Neutrophil (primary cell): ENCODE measurements at regions not wholly inside any gene's neighbourhood (a gene's known extent, or its start where the extent isn't known, plus 50 kb on each side); places are given as distances from the start of the nearest gene placed in this dataset.

Source experiments
- H3K27ac ChIP-seq: fragments of 200-600 bp; sonication (generic); 2 replicates; pipeline ENCODE4 v1.5.1; 2016; ENCODE audit warnings: mild to moderate bottlenecking, moderate library complexity
- H3K27me3 ChIP-seq: fragments of 200-600 bp; sonication (generic); 2 replicates; pipeline ENCODE4 v1.6.0; 2016; ENCODE audit warnings: mild to moderate bottlenecking
- H3K36me3 ChIP-seq: fragments of 200-600 bp; sonication (generic); 2 replicates; pipeline ENCODE4 v1.5.1; 2017
- H3K4me1 ChIP-seq, 2 experiments: fragments of 200-600 bp in 1 of 2; sonication (generic) in 1 of 2; 1 replicate in 1 of 2; 2 replicates in 1 of 2; pipeline versions ENCODE4 v1.5.1 to v1.6.1; 2013 to 2016; ENCODE audit warnings: low read depth in 1 of 2, low read length in 1 of 2, mild to moderate bottlenecking in 1 of 2, moderate library complexity in 1 of 2; ENCODE audit not compliant: control insufficient read depth in 1 of 2, insufficient read depth in 1 of 2
- H3K4me3 ChIP-seq, 2 experiments: fragments of 200-600 bp in 1 of 2; sonication (generic) in 1 of 2; 1 replicate in 1 of 2; 2 replicates in 1 of 2; pipeline ENCODE4 v1.5.1; 2013 to 2016; ENCODE audit warnings: low read depth in 1 of 2, low read length in 1 of 2, mild to moderate bottlenecking in 1 of 2, moderate library complexity in 1 of 2
- H3K9me3 ChIP-seq: fragments of 200-600 bp; sonication (generic); 2 replicates; pipeline ENCODE4 v1.5.1; 2016
- CTCF ChIP-seq: fragments of 200-600 bp; sonication (generic); IDR thresholded peaks from 2 replicates; pipeline ENCODE4 v1.5.1; 2016; ENCODE audit warnings: antibody characterized with exemption

GRCh38 chr7:35988105-35988504 is 164.9 kb upstream of the EEPD1 start:
- no peak for TF ChIP-seq CTCF

GRCh38 chr7:35988818-35989217 is 164.2 kb upstream of the EEPD1 start:
- Histone ChIP-seq H3K4me3 (no peak overlapping the region), H3K27me3 (no peaks in the 10 kb centered on the region), H3K36me3 (no peaks in the 10 kb centered on the region), H3K4me1 (peaks cover 2 to 7% of the 10 kb centered on the region in 2 experiments), H3K27ac (no peak overlapping the region), H3K9me3 (no peaks in the 10 kb centered on the region)
- no peak for TF ChIP-seq CTCF

More at GRCh38 chr7:35988105-35988504, 164.9 kb upstream of the EEPD1 start:
- Histone ChIP-seq H3K4me1 (peaks cover 9 to 14% of the 10 kb centered on the region in 2 experiments), H3K4me3 (no peak overlapping the region), H3K27ac (no peak overlapping the region), H3K9me3 (no peaks in the 10 kb centered on the region), H3K27me3 (no peaks in the 10 kb centered on the region), H3K36me3 (no peaks in the 10 kb centered on the region)

- Histone ChIP-seq H3K36me3 (no peaks in the 10 kb centered on the region), H3K27me3 (no peaks in the 10 kb centered on the region), H3K4me3 (no peak overlapping the region), H3K4me1 (no peaks in the 10 kb centered on the region), H3K27ac (no peak overlapping the region), H3K9me3 (no peaks in the 10 kb centered on the region)
- TF ChIP-seq CTCF: no peak
Observed at GRCh38 chr7:35991511-35992232, 161.4 kb upstream of the EEPD1 start.

GRCh38 chr7:35992436-35992835 is 160.6 kb upstream of the EEPD1 start:
- Histone ChIP-seq H3K27me3 (no peaks in the 10 kb centered on the region), H3K27ac (no peak overlapping the region), H3K4me3 (no peak overlapping the region), H3K4me1 (no peaks in the 10 kb centered on the region), H3K9me3 (no peaks in the 10 kb centered on the region), H3K36me3 (no peaks in the 10 kb centered on the region)
- no peak for TF ChIP-seq CTCF

- Histone ChIP-seq H3K36me3 (no peaks in the 10 kb centered on the region), H3K9me3 (no peaks in the 10 kb centered on the region), H3K4me3 (no peak overlapping the region), H3K27ac (no peak overlapping the region), H3K4me1 (no peaks in the 10 kb centered on the region), H3K27me3 (no peaks in the 10 kb centered on the region)
- no peak for TF ChIP-seq CTCF
Observed at GRCh38 chr7:35993113-35993512, 159.9 kb upstream of the EEPD1 start.
